Adrenal gland (tissue), 5 donors: ENCODE measurements at regions not wholly inside any gene's neighbourhood (a gene's known extent, or its start where the extent isn't known, plus 50 kb on each side); places are given as distances from the start of the nearest gene placed in this dataset.

Experiments used
- CTCF ChIP-seq, 6 experiments: fragments of 450-650 bp in 4 of 6; fragments of 200-600 bp in 2 of 6; sonication (generic) in 1 of 6; IDR thresholded peaks; 1 replicate in 5 of 6; 2 replicates in 1 of 6; pipeline versions ENCODE4 v1.5.1 to v1.8.0; 2016 to 2021; ENCODE audit warnings: antibody characterized with exemption in 6 of 6, mild to moderate bottlenecking in 2 of 6, moderate library complexity in 1 of 6
- POLR2A ChIP-seq, 2 donors: fragments of 450-650 bp; IDR thresholded peaks; one replicate each; pipeline ENCODE4 v1.6.1; 2017; ENCODE audit warnings: antibody characterized with exemption in 2 of 2, mild to moderate bottlenecking in 2 of 2, moderate library complexity in 1 of 2
- donor health status: DM: no; HTN: no; CAD: no.

- TF ChIP-seq POLR2A (IDR thresholded peaks at IDR 0.05): no peak
- no peak for TF ChIP-seq CTCF (IDR thresholded peaks at IDR 0.05)
These were observed 138.7 kb downstream of the RNF152 start for GRCh38 chr18:61754039-61754583.
